Activated naive CD4-positive, alpha-beta T cell treated with anti-CD3 and anti-CD28 coated beads, Interleukin-2, amount 50 U/mL, for 24 hours (primary cell): ENCODE measurements at regions not wholly inside any gene's neighbourhood (a gene's known extent, or its start where the extent isn't known, plus 50 kb on each side); places are given as distances from the start of the nearest gene placed in this dataset.

Experiments
- H3K27ac Mint-ChIP-seq: one replicate; pipeline ENCODE4 v1.8.0; 2021; ENCODE audit warnings: mild to moderate bottlenecking, mixed read lengths
- H3K27me3 Mint-ChIP-seq: one replicate; pipeline ENCODE4 v1.8.0; 2021; ENCODE audit warnings: mixed read lengths
- H3K36me3 Mint-ChIP-seq: one replicate; pipeline ENCODE4 v1.8.0; 2021; ENCODE audit warnings: mixed read lengths
- H3K4me1 Mint-ChIP-seq: one replicate; pipeline ENCODE4 v1.8.0; 2021; ENCODE audit warnings: mixed read lengths
- H3K4me3 Mint-ChIP-seq: one replicate; pipeline ENCODE4 v1.8.0; 2021; ENCODE audit warnings: mild to moderate bottlenecking, mixed read lengths
- H3K9me3 Mint-ChIP-seq: one replicate; pipeline ENCODE4 v1.8.0; 2021; ENCODE audit warnings: mixed read lengths

DNA sequence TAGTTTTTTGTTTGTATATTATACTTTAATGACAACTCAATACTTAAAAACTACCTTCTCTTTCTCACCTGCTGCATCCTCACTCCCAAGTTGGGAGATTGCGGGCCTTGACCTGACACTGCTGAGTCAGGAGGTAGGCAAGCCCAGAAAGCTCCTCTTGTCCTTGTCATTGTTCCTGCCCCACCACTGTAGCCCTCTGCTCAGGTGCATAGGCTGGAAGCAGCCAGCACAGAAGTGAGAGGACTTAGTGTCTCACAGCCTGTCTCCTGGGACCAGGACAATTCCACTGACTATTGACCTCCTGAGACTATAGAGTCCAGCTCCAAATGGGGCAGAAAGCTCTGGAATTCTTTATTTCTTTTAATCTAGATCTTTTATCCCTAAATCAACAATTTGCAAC is 123.5 kb upstream of the NDP start:
- Mint-ChIP-seq H3K27ac (no peak overlapping the region), H3K27me3 (no peaks in the 10 kb centered on the region), H3K36me3 (no peaks in the 10 kb centered on the region), H3K4me3 (no peak overlapping the region), H3K9me3 (no peaks in the 10 kb centered on the region), H3K4me1 (no peaks in the 10 kb centered on the region)

DNA sequence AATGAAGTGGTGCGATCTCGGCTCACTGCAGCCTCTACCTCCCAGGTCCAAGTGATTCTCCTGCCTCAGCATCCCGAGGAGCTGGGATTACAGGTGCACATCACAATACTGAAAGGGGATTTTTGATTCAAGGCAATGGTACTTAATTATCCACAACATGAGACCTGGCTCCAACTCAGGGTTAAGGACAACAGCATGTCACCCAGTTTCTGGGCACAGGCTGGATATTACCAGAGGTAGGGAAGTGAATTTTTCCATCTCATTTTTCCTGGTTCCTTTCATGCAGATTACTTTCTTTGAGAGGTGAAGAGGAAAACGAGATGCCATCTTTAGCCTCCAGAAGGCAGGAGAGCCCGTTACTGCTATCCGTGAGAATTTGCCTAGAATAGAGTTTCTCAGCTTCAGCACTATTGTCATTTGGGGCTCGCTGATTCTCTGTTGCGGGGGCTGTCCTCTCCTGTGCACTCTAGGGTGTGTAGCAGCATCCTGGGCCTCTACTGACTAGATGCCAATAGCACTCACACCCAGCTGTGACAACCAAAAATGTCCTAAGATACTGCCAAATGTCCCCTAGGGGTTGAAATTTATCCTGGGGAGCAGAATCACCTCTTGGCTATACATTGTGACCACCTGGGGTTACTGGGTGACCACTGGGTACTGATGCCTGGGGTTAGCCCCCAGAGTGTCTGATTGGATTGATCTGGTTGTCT is 121.8 kb upstream of the NDP start:
- Mint-ChIP-seq H3K4me3 (no peak overlapping the region), H3K36me3 (no peaks in the 10 kb centered on the region), H3K9me3 (no peaks in the 10 kb centered on the region), H3K27me3 (no peaks in the 10 kb centered on the region), H3K4me1 (no peaks in the 10 kb centered on the region), H3K27ac (no peak overlapping the region)

DNA sequence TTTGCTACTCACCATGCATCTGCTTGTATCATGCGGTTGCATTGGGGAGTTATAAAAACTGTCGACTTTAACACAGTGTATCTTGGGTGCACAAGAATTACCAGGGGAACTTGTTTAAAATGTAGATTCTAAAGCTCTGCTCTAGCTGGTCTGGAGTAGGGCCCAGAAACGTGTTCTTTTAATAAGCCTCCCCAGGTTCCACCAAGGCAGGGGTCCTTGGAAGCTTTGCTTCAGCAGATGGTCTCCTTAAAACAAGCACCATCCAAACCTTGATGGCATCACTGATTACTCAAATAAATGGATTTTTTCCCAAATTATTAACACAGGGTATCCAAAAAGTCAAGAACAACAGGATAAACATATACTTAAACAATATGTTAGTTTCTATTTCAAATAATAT is 120.2 kb upstream of the NDP start:
- no peaks in the 10 kb centered on the region for H3K36me3 Mint-ChIP-seq
- H3K4me1 Mint-ChIP-seq: no peaks in the 10 kb centered on the region
- H3K4me3 Mint-ChIP-seq: no peak overlapping the region
- no peaks in the 10 kb centered on the region for H3K27me3 Mint-ChIP-seq
- H3K27ac Mint-ChIP-seq: no peak overlapping the region
- H3K9me3 Mint-ChIP-seq: no peaks in the 10 kb centered on the region

DNA sequence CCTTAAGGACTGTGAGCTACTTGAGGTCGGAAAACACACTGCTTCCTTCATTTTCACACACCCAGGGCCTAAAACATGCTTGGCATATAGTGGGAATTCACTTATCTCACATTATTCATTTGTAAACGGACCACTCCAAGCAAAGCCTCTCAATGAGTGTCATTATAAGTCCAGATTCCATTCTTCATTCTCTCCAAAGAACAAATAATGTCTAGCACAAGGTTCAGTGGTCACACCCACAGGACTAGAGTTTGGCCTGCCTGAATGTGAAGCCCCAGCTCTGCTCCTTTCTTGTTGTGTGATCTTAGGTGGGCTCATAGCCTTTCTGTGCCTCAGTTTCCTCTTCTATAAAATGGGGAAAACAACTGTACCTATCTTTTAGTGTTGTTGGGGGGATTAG is 119.6 kb upstream of the NDP start:
- Mint-ChIP-seq H3K9me3 (no peaks in the 10 kb centered on the region), H3K27ac (no peak overlapping the region), H3K4me3 (no peak overlapping the region), H3K4me1 (no peaks in the 10 kb centered on the region), H3K27me3 (no peaks in the 10 kb centered on the region), H3K36me3 (no peaks in the 10 kb centered on the region)

DNA sequence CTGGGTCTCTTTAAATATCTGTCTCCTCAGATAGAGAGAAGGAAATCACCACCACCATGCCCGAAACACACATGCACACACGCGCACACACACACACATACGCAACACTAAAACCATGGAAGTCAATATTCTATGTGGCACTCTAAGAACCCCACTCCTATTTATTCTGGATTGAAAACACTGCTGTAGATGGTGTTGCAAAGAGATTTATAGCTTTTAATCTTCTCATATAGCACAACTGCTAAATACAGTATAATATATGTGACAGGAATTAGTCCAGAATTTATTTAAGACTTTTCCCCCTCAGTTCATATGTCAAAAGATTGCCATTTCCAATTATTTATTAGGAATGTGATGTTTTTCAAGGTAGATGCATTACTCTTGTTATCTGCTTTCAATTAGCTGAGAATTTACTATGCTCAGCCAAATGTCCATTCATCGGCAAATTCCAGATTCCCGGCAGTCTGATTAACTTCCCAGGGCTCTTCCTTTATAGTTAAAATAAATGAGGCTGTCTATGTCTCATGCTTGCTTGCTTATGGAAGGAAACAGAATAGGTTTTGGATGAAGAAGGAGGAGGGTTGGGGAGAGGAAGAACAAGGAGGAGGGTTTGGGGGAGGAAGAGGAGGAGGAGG is 115.4 kb upstream of the NDP start:
- Mint-ChIP-seq H3K27ac (no peak overlapping the region), H3K9me3 (no peaks in the 10 kb centered on the region), H3K4me3 (no peak overlapping the region), H3K36me3 (no peaks in the 10 kb centered on the region), H3K4me1 (no peaks in the 10 kb centered on the region), H3K27me3 (no peaks in the 10 kb centered on the region)

DNA sequence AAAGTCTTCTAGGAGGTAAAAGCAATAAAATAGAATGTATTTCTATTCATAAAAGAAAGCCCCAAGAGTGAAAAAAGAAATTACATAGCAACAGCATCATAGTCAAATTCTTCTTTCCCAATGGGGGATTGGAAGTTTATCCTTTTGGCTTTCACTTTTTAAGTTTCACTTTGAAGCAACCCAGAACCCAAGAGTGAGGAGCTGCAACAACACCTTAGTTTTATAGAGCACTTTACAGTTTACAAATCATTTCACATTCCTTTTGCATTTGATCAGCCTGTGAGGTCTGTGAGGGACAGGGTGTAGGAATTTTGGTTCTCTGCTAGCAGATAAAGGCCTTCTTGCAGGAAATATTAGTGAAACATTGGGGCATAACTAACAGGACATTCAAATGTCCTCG is 112.0 kb upstream of the NDP start:
- no peaks in the 10 kb centered on the region for H3K9me3 Mint-ChIP-seq

DNA sequence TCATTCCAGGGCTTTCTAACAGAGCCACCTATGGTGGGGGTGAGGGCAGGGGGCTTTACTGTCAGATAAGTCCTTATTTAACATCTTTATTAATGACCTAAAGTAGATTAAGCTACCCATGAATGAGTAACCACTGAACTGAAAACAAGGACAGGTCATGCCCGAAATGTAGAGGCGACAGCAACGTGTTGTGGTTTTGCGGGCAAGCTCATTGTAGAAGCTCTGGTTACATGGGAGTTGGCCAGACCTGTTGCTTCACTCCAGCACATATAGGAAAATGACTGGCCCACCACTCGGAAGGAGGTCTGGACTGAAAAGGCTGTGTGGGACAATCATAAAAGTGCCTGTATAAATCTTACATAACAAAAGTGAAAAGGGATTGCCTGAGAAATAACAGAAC is 109.6 kb upstream of the NDP start:
- H3K27me3 Mint-ChIP-seq: no peaks in the 10 kb centered on the region
- no peak overlapping the region for H3K4me3 Mint-ChIP-seq
- no peaks in the 10 kb centered on the region for H3K9me3 Mint-ChIP-seq
- H3K36me3 Mint-ChIP-seq: no peaks in the 10 kb centered on the region
- H3K4me1 Mint-ChIP-seq: no peaks in the 10 kb centered on the region
- H3K27ac Mint-ChIP-seq: no peak overlapping the region

More for the DNA sequence above, 112.0 kb upstream of the NDP start:
- H3K27ac Mint-ChIP-seq: no peak overlapping the region
- H3K4me3 Mint-ChIP-seq: no peak overlapping the region
- no peaks in the 10 kb centered on the region for H3K27me3 Mint-ChIP-seq
- no peaks in the 10 kb centered on the region for H3K4me1 Mint-ChIP-seq
- H3K36me3 Mint-ChIP-seq: no peaks in the 10 kb centered on the region

DNA sequence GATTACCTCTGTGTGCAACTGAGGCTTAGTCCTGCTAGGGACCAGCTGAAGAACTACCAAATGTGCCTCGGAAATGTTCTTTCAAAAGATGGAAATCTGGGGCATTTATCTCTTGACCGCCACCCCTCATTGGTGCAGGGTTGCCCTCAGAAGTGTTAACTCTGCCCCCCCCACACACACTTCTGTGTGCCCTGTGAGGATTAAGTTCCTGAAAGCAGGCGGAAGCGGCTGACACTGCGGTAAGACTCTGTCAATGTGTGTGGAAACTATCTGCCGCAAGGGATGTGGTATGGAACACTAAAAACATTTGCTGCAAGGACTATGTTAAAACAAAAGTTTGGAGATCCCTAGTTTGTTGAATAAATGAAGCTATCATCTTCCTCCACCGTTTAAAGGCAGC is 106.9 kb upstream of the NDP start:
- no peaks in the 10 kb centered on the region for H3K36me3 Mint-ChIP-seq
- peaks cover 13% of the 10 kb centered on the region for H3K4me1 Mint-ChIP-seq
- peaks cover 3% of the 10 kb centered on the region for H3K27me3 Mint-ChIP-seq
- H3K27ac Mint-ChIP-seq: no peak overlapping the region
- peaks cover 6% of the 10 kb centered on the region for H3K9me3 Mint-ChIP-seq
- H3K4me3 Mint-ChIP-seq: no peak overlapping the region

DNA sequence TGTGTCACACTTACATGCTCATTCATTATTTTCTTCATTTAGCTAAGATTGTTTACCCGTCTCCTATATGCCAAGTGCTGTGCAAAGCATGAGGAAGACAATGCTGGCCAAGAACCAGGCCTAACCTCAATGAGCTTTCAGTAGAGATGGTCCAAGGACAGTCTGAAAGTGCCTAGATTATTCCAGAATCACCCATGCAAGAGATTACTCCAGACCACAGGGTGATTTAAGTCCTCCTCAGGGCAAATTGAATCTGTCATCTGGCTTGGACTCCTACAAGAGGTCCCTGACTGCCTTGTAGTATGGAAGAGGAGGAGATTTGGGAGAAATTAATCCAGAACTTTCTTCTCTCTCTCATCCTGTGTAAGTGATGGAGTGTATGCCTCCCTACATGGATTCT is 99.4 kb upstream of the NDP start:
- Mint-ChIP-seq H3K36me3 (no peaks in the 10 kb centered on the region), H3K27me3 (peaks cover 4% of the 10 kb centered on the region), H3K9me3 (peaks cover 4% of the 10 kb centered on the region), H3K4me1 (peaks cover 13% of the 10 kb centered on the region), H3K4me3 (no peak overlapping the region), H3K27ac (no peak overlapping the region)

DNA sequence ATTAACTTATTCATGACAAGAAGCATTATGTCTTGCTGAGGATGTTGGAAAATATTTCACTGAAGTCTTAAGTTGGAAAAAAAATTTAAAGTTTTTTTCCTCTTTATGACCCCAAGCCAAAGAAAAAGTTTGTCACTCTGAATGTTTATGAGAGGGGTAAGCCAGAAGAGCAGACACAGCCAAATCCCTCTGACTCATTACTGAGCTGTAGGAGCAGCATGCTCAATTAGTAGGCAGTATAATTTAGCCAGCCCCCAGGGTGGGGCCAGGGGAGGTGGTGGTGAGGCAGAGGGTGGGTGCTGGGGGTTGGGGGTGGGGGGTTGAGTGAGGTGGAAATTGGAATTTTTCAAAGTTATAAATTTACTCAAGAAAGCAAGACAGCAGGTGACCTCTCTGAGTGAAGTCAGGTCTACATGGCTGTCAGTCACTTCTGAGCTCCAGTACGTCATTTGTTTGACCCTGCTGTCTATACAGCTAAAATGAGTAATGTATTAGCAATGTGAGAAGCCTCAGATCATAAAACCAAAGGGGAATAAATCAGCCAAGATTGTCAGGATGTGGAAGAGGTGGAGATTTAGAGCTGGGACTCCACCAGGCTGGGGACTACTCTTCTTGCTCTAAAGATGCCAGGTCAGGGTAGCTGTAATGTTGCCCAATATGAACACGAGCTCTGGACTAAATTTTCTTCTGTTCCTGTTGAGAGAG is 98.8 kb upstream of the NDP start:
- no peaks in the 10 kb centered on the region for H3K36me3 Mint-ChIP-seq
- H3K4me1 Mint-ChIP-seq: peaks cover 13% of the 10 kb centered on the region
- H3K4me3 Mint-ChIP-seq: no peak overlapping the region
- no peaks in the 10 kb centered on the region for H3K9me3 Mint-ChIP-seq
- H3K27ac Mint-ChIP-seq: no peak overlapping the region
- peaks cover 2% of the 10 kb centered on the region for H3K27me3 Mint-ChIP-seq

DNA sequence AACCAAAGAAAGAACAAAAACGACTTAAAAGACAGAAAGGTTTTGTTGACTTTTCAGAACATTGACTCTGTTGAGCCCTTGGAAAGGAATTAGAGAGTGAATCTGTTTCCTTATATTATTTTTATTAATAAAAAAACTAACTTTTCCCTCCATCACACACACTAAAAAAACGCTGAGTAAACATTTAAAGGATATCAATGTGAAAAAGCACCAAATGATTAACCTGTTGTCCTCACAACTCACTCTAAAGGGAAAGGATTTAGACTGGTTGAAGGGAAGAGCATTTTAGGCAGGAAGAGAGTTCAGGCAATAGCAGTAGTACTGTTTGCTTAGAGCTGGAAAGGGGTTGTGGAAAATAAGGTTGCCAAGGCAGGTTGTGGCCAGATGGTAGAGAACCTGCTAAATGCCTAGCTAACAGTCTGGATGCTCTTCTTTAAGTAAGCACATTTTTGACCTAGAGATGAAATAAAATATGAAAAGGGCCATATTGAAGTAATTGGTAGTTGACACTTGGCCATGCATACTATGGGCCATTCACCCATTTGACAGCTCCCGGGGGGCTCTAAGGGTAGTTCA is 98.0 kb upstream of the NDP start:
- Mint-ChIP-seq H3K4me1 (peaks cover 5% of the 10 kb centered on the region), H3K4me3 (no peak overlapping the region), H3K27ac (no peak overlapping the region), H3K27me3 (peaks cover 2% of the 10 kb centered on the region), H3K9me3 (no peaks in the 10 kb centered on the region), H3K36me3 (no peaks in the 10 kb centered on the region)

DNA sequence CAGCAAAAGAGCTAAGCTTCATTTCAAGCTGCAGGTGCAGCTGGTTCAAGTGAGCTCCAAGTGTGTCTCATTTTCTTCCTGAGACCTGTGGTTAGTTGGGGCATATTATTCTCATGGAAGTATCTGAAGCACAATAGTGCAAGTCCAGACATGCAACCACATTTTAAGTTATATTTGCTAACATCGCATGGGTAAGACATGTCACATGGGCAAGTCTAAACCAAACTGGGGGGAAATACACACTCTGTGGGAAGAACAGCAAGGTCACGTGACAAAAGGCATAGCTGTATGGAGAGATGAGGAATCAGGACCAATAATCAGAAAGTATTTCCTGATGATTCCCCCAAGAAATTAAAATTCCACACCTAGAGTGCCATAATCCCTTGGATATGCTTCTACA is 94.9 kb upstream of the NDP start:
- no peaks in the 10 kb centered on the region for H3K4me1 Mint-ChIP-seq
- no peak overlapping the region for H3K4me3 Mint-ChIP-seq
- H3K9me3 Mint-ChIP-seq: no peaks in the 10 kb centered on the region
- H3K27me3 Mint-ChIP-seq: no peaks in the 10 kb centered on the region
- no peaks in the 10 kb centered on the region for H3K36me3 Mint-ChIP-seq
- H3K27ac Mint-ChIP-seq: no peak overlapping the region

DNA sequence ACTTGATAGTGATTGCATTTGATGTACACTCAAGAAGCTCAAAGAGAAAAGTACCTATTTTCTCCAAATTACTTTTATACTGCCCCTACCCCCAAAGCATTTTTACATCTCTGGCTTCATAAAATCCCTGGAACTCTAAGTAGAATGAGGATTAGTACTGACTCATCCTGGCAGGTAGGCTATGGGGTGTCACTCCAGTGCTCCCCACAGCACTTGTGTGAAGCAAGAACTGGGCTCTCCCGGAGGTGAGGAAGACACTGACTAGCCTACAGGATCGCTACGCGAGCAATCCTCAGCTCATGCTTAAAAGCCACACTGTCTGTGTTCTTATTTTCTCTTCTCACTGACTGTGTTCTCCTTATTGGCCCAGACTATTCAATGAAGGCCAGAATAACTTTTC is 90.4 kb upstream of the NDP start:
- Mint-ChIP-seq H3K4me3 (no peak overlapping the region), H3K27ac (no peak overlapping the region), H3K27me3 (no peaks in the 10 kb centered on the region), H3K9me3 (no peaks in the 10 kb centered on the region), H3K4me1 (no peaks in the 10 kb centered on the region), H3K36me3 (no peaks in the 10 kb centered on the region)

DNA sequence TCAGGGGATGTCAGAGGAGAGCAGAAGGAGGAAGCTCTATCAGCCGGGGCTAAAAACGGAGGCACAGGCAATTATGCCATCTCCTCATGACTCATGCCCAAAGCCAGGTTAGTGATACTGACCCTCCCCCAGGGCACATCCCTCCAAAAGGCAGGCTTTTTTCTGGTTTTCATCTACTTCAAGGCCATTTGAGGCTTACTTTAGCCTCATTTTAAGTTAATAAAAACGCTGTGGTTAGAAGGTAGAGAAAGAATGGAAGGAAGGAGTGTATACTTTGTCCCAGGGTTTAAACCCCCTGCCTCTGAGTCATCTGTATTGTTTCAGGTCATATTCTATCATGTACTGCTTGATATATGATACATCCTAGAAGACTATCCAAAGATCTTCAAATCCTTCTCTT is 89.7 kb upstream of the NDP start:
- no peaks in the 10 kb centered on the region for H3K27me3 Mint-ChIP-seq
- no peak overlapping the region for H3K4me3 Mint-ChIP-seq
- H3K4me1 Mint-ChIP-seq: no peaks in the 10 kb centered on the region
- H3K27ac Mint-ChIP-seq: no peak overlapping the region
- no peaks in the 10 kb centered on the region for H3K36me3 Mint-ChIP-seq
- H3K9me3 Mint-ChIP-seq: no peaks in the 10 kb centered on the region

DNA sequence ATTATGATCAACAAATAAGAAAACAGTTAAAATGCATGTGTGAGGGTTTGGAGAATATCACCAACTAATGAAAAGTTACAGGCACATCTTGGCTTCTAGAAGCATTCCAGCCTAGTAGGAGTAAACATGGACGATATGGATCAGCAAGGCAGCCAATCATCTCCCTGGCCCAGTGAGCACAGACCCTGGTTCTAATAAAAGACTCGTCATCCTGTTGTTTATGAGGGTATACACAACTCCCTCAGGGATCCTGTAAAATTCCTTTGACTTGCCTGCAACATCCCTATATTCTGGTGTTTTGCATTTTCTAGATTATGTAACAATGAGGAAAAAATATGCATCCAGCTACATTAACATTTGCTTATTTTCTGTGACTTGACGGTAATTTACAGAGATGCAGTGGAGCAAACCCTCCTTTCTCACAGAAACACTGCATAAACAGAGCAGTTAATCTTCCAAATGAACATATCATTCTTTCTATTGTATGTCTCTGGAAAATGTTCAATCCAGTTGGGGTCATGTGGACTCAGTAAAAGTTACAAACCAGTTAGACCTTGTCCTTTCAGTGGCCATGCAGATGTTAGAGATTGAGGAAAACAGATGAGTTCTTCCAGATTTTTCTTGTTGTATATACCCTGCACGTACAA is 88.9 kb upstream of the NDP start:
- Mint-ChIP-seq H3K36me3 (no peaks in the 10 kb centered on the region), H3K4me3 (no peak overlapping the region), H3K9me3 (no peaks in the 10 kb centered on the region), H3K27me3 (no peaks in the 10 kb centered on the region), H3K4me1 (no peaks in the 10 kb centered on the region), H3K27ac (no peak overlapping the region)

DNA sequence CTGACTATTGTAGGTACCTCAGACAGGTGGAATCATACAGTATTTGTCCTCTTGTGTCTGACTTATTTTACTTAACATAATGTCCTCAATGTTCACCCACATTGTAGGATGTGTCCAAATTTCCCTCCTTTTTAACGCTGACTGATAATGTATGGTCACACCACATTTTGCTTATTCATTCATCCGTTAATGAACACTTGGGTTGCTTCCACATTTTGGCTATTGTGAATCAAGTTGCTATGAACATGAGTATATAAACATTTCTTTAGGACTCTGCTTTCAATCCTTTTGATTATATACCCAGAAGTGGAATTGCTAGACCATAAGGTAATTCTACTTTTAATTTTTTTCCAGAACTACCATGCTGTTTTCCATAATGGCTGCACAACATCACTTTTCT is 87.0 kb upstream of the NDP start:
- Mint-ChIP-seq H3K4me3 (no peak overlapping the region), H3K27me3 (no peaks in the 10 kb centered on the region), H3K4me1 (peaks cover 11% of the 10 kb centered on the region), H3K36me3 (peaks cover 3% of the 10 kb centered on the region), H3K9me3 (no peaks in the 10 kb centered on the region), H3K27ac (no peak overlapping the region)
